Activated B cell treated with CpG ODN at 0.5 μM for 24 hours (primary cell): ENCODE measurements at regions not wholly inside any gene's neighbourhood (a gene's known extent, or its start where the extent isn't known, plus 50 kb on each side); places are given as distances from the start of the nearest gene placed in this dataset.

Source experiments
- ATAC-seq: fragments of 200-7000 bp; cut with Tn5 transposase; one replicate; pipeline ENCODE4 v1.10.0; 2021; ENCODE audit warnings: low read depth, mild to moderate bottlenecking, moderate library complexity
- CTCF ChIA-PET: fragments of 350-600 bp; sonication (Branson Sonifier 250); formaldehyde crosslinking; loops from one replicate; lab custom pipeline; 2021; ENCODE audit warnings: antibody characterized with exemption; lab: Charles Lee
- POLR2A ChIA-PET: fragments of 350-600 bp; sonication (Branson Sonifier 250); formaldehyde crosslinking; loops from one replicate; lab custom pipeline; 2021; ENCODE audit warnings: antibody characterized with exemption; lab: Charles Lee
- DNase-seq: peaks from one replicate; pipeline ENCODE4 v3.0.0; 2022
- H3K27ac Mint-ChIP-seq: one replicate; pipeline ENCODE4 v1.8.0; 2020; ENCODE audit warnings: mixed read lengths
- H3K27me3 Mint-ChIP-seq: one replicate; pipeline ENCODE4 v1.8.0; 2021; ENCODE audit warnings: mixed read lengths
- H3K36me3 Mint-ChIP-seq: one replicate; pipeline ENCODE4 v1.8.0; 2021; ENCODE audit warnings: low read depth, mixed read lengths
- H3K4me1 Mint-ChIP-seq: one replicate; pipeline ENCODE4 v1.8.0; 2021; ENCODE audit warnings: mixed read lengths
- H3K4me3 Mint-ChIP-seq: one replicate; pipeline ENCODE4 v1.8.0; 2020; ENCODE audit warnings: mild to moderate bottlenecking, mixed read lengths
- H3K9me3 Mint-ChIP-seq: one replicate; pipeline ENCODE4 v1.8.0; 2020; ENCODE audit warnings: mixed read lengths
- CTCF ChIP-seq: fragments of 200-600 bp; IDR thresholded peaks from one replicate; pipeline ENCODE4 v1.8.0; 2022; ENCODE audit warnings: antibody characterized with exemption, mild to moderate bottlenecking
- intact Hi-C: fragments of 100-400 bp; cut with micrococcal nuclease; formaldehyde crosslinking; loops from one replicate; pipeline ENCODE4 v1.15.1; 2024

- DNase-seq (no peak), ATAC-seq (no peak)
- no peak overlapping the region for H3K27ac Mint-ChIP-seq
- intact Hi-C loops = no loop called here
- H3K9me3 Mint-ChIP-seq = no peaks in the 10 kb centered on the region
- no peak overlapping the region for H3K4me3 Mint-ChIP-seq
- no peaks in the 10 kb centered on the region for H3K4me1 Mint-ChIP-seq
- no peak for TF ChIP-seq CTCF
- ChIA-PET POLR2A (no interaction called here), CTCF (no interaction called here)
- no peaks in the 10 kb centered on the region for H3K36me3 Mint-ChIP-seq
- peaks cover 16% of the 10 kb centered on the region for H3K27me3 Mint-ChIP-seq
These were observed 118.6 kb upstream of the ATP1B1 start for GRCh38 chr1:168987923-168988322.

- H3K9me3 Mint-ChIP-seq = no peaks in the 10 kb centered on the region
- H3K4me1 Mint-ChIP-seq = no peaks in the 10 kb centered on the region
- ChIA-PET POLR2A (no interaction called here), CTCF (no interaction called here)
- no peak for ATAC-seq
- intact Hi-C loops = no loop called here
- no peak for TF ChIP-seq CTCF
- DNase-seq = no peak
- no peaks in the 10 kb centered on the region for H3K36me3 Mint-ChIP-seq
- H3K27me3 Mint-ChIP-seq = peaks cover 12% of the 10 kb centered on the region
- H3K4me3 Mint-ChIP-seq = no peak overlapping the region
- no peak overlapping the region for H3K27ac Mint-ChIP-seq
These were observed 116.5 kb upstream of the ATP1B1 start for GRCh38 chr1:168989985-168990384.

- Mint-ChIP-seq H3K9me3 (no peaks in the 10 kb centered on the region), H3K27me3 (peaks cover 9% of the 10 kb centered on the region), H3K4me1 (no peaks in the 10 kb centered on the region), H3K27ac (no peak overlapping the region), H3K36me3 (no peaks in the 10 kb centered on the region), H3K4me3 (no peak overlapping the region)
- DNase-seq (no peak), ATAC-seq (no peak)
- CTCF ChIA-PET = no interaction called here
- TF ChIP-seq CTCF = no peak
- POLR2A ChIA-PET = no interaction called here
- intact Hi-C loops = no loop called here
These were observed 114.6 kb upstream of the ATP1B1 start for GRCh38 chr1:168991667-168992475.

- CTCF ChIA-PET = no interaction called here
These were observed 105.1 kb upstream of the ATP1B1 start for GRCh38 chr1:169001353-169001752.

More at GRCh38 chr1:169001353-169001752, 105.1 kb upstream of the ATP1B1 start:
- no peaks in the 10 kb centered on the region for H3K36me3 Mint-ChIP-seq
- H3K27ac Mint-ChIP-seq = no peak overlapping the region
- H3K4me3 Mint-ChIP-seq = no peak overlapping the region
- peaks cover 2% of the 10 kb centered on the region for H3K27me3 Mint-ChIP-seq
- no peak for TF ChIP-seq CTCF
- DNase-seq = no peak
- no peaks in the 10 kb centered on the region for H3K9me3 Mint-ChIP-seq
- POLR2A ChIA-PET = no interaction called here
- ATAC-seq = no peak
- intact Hi-C loops = no loop called here
- no peaks in the 10 kb centered on the region for H3K4me1 Mint-ChIP-seq
